Right lobe of liver (tissue), 6 donors: ENCODE measurements at regions not wholly inside any gene's neighbourhood (a gene's known extent, or its start where the extent isn't known, plus 50 kb on each side); places are given as distances from the start of the nearest gene placed in this dataset.

Experiments used
- ATAC-seq, 4 donors: fragments of 200-7000 bp; cut with Tn5 transposase; one replicate each; pipeline ENCODE4 v1.9.1; 2020; ENCODE audit warnings: mild to moderate bottlenecking in 4 of 4, moderate library complexity in 4 of 4
- DNase-seq, 3 donors: peaks; one replicate each; pipeline ENCODE4 v3.0.0-alpha.2; 2020
- H3K27ac ChIP-seq, 3 donors: fragments of 200-600 bp; one replicate each; pipeline ENCODE4 v1.8.0; 2022
- H3K27me3 ChIP-seq, 2 donors: fragments of 200-600 bp; one replicate each; pipeline ENCODE4 v1.8.0; 2022
- H3K36me3 ChIP-seq, 4 donors: fragments of 200-600 bp; sonication (generic) in 1 of 4; one replicate each; pipeline versions ENCODE4 v1.5.1 to v1.8.0; 2017 to 2022; ENCODE audit warnings: control low read depth in 1 of 4
- H3K4me1 ChIP-seq, 4 donors: fragments of 200-600 bp; sonication (generic) in 1 of 4; one replicate each; pipeline versions ENCODE4 v1.5.1 to v1.8.0; 2017 to 2022; ENCODE audit warnings: control low read depth in 1 of 4
- H3K4me3 ChIP-seq, 3 donors: fragments of 200-600 bp; one replicate each; pipeline ENCODE4 v1.8.0; 2022
- H3K9me3 ChIP-seq, 4 donors: fragments of 200-600 bp; sonication (generic) in 1 of 4; one replicate each; pipeline versions ENCODE4 v1.5.1 to v1.8.0; 2017 to 2022; ENCODE audit warnings: control low read depth in 1 of 4
- POLR2A ChIP-seq: fragments of 450-650 bp; IDR thresholded peaks from one replicate; pipeline ENCODE4 v1.6.1; 2017; ENCODE audit warnings: antibody characterized with exemption, mild to moderate bottlenecking
- WGBS: methylation state at CpG from one replicate; pipeline ENCODE4 v1.1.6; 2018; ENCODE audit warnings: low coverage, low lambda C conversion rate; ENCODE audit not compliant: insufficient coverage; ENCODE audit errors: missing lambda C conversion rate; 5-methylcytosine and 5-hydroxymethylcytosine counted together
- intact Hi-C, 2 donors: fragments of 100-400 bp; cut with DNase I; formaldehyde crosslinking; loops; one replicate each; pipeline versions ENCODE4 v1.11.2 to v1.14.1; 2022
- TF ChIP-seq, protein P1 (sequence below), 4 donors: fragments of 200-600 bp in 3 of 4; fragments of 450-650 bp in 1 of 4; IDR thresholded peaks; one replicate each; pipeline versions ENCODE4 v1.5.1 to v1.8.0; 2016 to 2022; ENCODE audit warnings: antibody characterized with exemption in 4 of 4, mild to moderate bottlenecking in 2 of 4
- donor health status: DM: no; HTN: yes; CAD: no.
- donor health status: DM: no; HTN: no; CAD: no.
- donor health status: DM: no; HTN: no; CAD: no.
- donor health status: DM: no; HTN: yes; CAD: no.
- donor health status: DM: no; HTN: yes; CAD: no.

DNA sequence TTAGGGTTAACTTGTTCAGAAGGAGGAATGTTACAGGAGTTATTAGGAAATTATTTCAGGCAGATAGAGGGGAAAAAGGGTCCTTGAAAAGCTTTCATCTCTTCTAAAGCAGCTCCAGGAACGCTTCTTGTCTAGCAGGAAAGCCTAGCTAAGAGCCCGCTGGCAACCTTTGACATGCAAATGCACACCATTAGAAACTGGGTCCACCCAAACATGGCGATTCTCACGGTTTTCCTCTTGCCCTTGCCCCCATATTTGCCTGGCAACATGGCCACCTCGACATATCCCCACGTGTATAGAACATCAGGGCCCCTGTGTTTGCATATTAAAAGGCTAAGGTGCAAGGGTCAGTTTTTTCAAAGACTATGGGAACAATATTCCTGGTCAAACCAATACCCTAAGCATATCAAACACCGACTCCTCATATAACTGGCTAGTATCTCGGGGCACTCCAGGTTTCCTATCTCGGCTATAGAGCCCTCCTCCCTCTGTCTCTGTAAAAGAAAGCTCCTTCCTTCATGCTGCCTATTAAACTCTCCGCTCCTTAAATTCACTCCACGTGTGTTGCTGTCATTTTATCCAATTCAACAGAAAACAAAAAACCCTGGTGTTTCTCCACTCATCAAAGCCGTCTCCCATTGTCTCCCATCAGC, 268.9 kb upstream of the HSFY2 start:
- Histone ChIP-seq H3K4me1 (no peaks in the 10 kb centered on the region), H3K36me3 (no peaks in the 10 kb centered on the region), H3K9me3 (no peaks in the 10 kb centered on the region), H3K27ac (no peak overlapping the region), H3K27me3 (no peaks in the 10 kb centered on the region), H3K4me3 (no peak overlapping the region)
- ATAC-seq (no peak), DNase-seq (no peak)
- intact Hi-C loops: no loop called here
- TF ChIP-seq POLR2A: no peak
- TF ChIP-seq, protein P1, sequence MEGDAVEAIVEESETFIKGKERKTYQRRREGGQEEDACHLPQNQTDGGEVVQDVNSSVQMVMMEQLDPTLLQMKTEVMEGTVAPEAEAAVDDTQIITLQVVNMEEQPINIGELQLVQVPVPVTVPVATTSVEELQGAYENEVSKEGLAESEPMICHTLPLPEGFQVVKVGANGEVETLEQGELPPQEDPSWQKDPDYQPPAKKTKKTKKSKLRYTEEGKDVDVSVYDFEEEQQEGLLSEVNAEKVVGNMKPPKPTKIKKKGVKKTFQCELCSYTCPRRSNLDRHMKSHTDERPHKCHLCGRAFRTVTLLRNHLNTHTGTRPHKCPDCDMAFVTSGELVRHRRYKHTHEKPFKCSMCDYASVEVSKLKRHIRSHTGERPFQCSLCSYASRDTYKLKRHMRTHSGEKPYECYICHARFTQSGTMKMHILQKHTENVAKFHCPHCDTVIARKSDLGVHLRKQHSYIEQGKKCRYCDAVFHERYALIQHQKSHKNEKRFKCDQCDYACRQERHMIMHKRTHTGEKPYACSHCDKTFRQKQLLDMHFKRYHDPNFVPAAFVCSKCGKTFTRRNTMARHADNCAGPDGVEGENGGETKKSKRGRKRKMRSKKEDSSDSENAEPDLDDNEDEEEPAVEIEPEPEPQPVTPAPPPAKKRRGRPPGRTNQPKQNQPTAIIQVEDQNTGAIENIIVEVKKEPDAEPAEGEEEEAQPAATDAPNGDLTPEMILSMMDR (IDR thresholded peaks at IDR 0.05): no peak
- WGBS: no CpG with 5 or more reads among the region's 12 CpGs

DNA sequence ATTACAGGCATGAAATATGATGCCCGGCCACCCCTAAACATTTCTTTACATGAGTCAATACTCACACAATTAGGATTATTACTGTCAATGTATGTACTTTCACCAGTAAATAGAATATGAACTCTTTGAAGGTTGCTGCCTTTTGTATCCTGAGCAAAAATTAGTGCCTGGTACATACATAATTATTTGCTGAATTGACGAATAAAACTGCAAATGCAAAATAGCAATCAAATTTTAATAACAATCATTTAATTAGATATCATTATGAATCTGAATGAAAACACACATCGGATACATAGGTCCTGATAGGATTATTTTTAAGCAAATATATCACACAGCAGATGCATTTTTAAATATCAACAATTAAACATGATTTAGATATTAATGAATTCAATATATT, 253.1 kb upstream of the HSFY2 start:
- TF ChIP-seq, protein P1 (IDR thresholded peaks at IDR 0.05): no peak
- TF ChIP-seq POLR2A: no peak
- Histone ChIP-seq H3K36me3 (no peaks in the 10 kb centered on the region), H3K4me1 (no peaks in the 10 kb centered on the region), H3K27ac (no peak overlapping the region), H3K9me3 (no peaks in the 10 kb centered on the region), H3K4me3 (no peak overlapping the region), H3K27me3 (no peaks in the 10 kb centered on the region)
- intact Hi-C loops: no loop called here
- ATAC-seq (no peak), DNase-seq (no peak)
- no CpG with 5 or more reads among the region's 3 CpGs for WGBS

DNA sequence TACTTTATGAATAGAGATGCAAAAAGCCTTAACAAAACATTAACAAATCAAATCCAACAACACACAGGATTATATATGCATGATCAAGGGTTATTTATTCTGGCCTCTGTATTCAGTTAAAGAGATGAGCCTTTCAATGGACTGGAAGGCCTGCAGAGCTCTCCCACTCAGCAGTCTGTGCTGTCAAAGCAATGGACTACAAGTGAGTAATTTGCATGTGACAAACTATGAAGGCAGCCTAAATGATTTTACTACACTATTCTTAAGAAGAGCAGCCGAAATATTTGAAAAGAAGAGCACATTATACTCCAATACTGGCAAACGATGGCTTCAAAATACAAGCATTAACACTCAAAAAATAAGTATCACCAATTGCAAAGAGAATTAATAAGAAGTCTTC, 250.4 kb upstream of the HSFY2 start:
- Histone ChIP-seq H3K27ac (no peak overlapping the region), H3K9me3 (no peaks in the 10 kb centered on the region), H3K4me3 (no peak overlapping the region), H3K27me3 (no peaks in the 10 kb centered on the region), H3K4me1 (no peaks in the 10 kb centered on the region), H3K36me3 (no peaks in the 10 kb centered on the region)
- intact Hi-C loops: no loop called here
- no peak for DNase-seq
- WGBS: no CpG with 5 or more reads among the region's 2 CpGs
- TF ChIP-seq, protein P1 (IDR thresholded peaks at IDR 0.05): no peak
- TF ChIP-seq POLR2A: no peak
- no peak for ATAC-seq

DNA sequence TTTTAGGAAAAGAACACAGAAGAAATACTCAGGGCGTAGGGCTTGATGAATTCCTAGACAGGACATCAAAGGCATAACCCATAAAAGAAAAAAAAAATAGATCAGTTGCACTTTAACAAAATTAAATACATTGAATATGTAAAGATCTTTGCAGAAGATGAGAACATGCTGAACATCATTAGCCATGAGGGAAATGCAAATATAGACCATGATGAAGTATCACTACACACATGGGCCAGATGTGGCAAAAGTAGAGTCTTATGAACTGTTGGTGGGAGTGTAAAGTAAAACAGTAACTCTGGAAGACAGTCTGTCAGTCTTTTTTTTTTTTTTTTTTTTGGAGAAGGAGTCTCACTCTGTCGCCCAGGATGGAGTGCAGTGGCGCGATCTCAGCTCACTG, 246.7 kb upstream of the HSFY2 start:
- no CpG with 5 or more reads among the region's 4 CpGs for WGBS
- intact Hi-C loops: no loop called here
- H3K9me3 ChIP-seq: no peaks in the 10 kb centered on the region
- no peaks in the 10 kb centered on the region for H3K36me3 ChIP-seq
- ATAC-seq: no peak
- no peak overlapping the region for H3K4me3 ChIP-seq
- DNase-seq: no peak
- no peak for TF ChIP-seq POLR2A
- TF ChIP-seq, protein P1 (IDR thresholded peaks at IDR 0.05): no peak
- no peaks in the 10 kb centered on the region for H3K27me3 ChIP-seq
- no peaks in the 10 kb centered on the region for H3K4me1 ChIP-seq
- no peak overlapping the region for H3K27ac ChIP-seq

DNA sequence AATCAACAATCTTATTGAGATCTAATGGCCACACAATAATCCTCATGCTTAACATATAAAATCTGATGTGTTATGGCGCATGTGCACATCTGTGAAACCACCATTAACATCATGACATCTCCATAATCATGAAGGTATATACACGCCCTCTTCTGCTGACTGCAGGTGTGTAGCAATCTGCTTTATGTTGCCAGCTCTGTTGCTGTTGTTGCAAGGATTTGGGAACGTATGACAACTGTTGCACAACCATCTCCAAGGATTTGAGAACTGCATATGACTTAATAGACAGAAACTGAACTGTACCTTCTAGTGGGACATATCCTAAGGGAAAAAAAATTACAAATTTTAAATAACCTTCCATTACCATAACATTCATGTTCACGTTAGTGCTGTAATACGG, 243.5 kb upstream of the HSFY2 start:
- no peaks in the 10 kb centered on the region for H3K36me3 ChIP-seq
- no peak for DNase-seq
- H3K27ac ChIP-seq: no peak overlapping the region
- no peaks in the 10 kb centered on the region for H3K9me3 ChIP-seq
- intact Hi-C loops: no loop called here
- no peaks in the 10 kb centered on the region for H3K4me1 ChIP-seq
- H3K27me3 ChIP-seq: no peaks in the 10 kb centered on the region
- no CpG with 5 or more reads among the region's 5 CpGs for WGBS
- H3K4me3 ChIP-seq: no peak overlapping the region
- no peak for ATAC-seq
- no peak for TF ChIP-seq POLR2A
- TF ChIP-seq, protein P1 (IDR thresholded peaks at IDR 0.05): no peak
